CD14-positive monocyte (primary cell): ENCODE measurements at regions not wholly inside any gene's neighbourhood (a gene's known extent, or its start where the extent isn't known, plus 50 kb on each side); places are given as distances from the start of the nearest gene placed in this dataset.

Source experiments
- DNase-seq, 3 donors: peaks; one replicate each; pipeline ENCODE4 v3.0.0-alpha.2; 2011 to 2022
- H2AFZ ChIP-seq: 2 replicates; pipeline ENCODE4 v1.6.0; 2012; ENCODE audit warnings: mild to moderate bottlenecking, low read depth, low read length, inconsistent platforms; ENCODE audit not compliant: insufficient read depth, poor library complexity, severe bottlenecking
- H3K27ac ChIP-seq, 2 donors: 1 replicate in 1 of 2; 2 replicates in 1 of 2; pipeline ENCODE4 v1.5.1; 2012 to 2013; ENCODE audit warnings: low read length in 2 of 2, control low read depth in 1 of 2, inconsistent platforms in 1 of 2, low read depth in 1 of 2, mild to moderate bottlenecking in 1 of 2
- H3K27me3 ChIP-seq, 2 donors: one replicate each; pipeline versions ENCODE4 v1.6.0 to v1.6.1; 2011 to 2013; ENCODE audit warnings: low read length in 2 of 2; ENCODE audit not compliant: control insufficient read depth in 2 of 2, insufficient read depth in 2 of 2
- H3K36me3 ChIP-seq, 2 donors: replicated peaks in 1 of 2; 1 replicate in 1 of 2; 2 replicates in 1 of 2; pipeline versions ENCODE4 v1.5.1 to v1.6.1; 2012 to 2013; ENCODE audit warnings: low read length in 2 of 2, control low read depth in 1 of 2, inconsistent platforms in 1 of 2, mild to moderate bottlenecking in 1 of 2; ENCODE audit not compliant: insufficient read depth in 2 of 2, control insufficient read depth in 1 of 2
- H3K4me1 ChIP-seq, 2 donors: 1 replicate in 1 of 2; 2 replicates in 1 of 2; pipeline versions ENCODE4 v1.5.1 to v1.6.1; 2012 to 2013; ENCODE audit warnings: low read length in 2 of 2, control low read depth in 1 of 2, inconsistent platforms in 1 of 2, mild to moderate bottlenecking in 1 of 2, moderate library complexity in 1 of 2; ENCODE audit not compliant: insufficient read depth in 2 of 2, control insufficient read depth in 1 of 2
- H3K4me2 ChIP-seq: replicated peaks from 2 replicates; pipeline ENCODE3; 2012; ENCODE audit warnings: low read length, moderate library complexity, mild to moderate bottlenecking; ENCODE audit not compliant: poor library complexity, severe bottlenecking; ENCODE audit errors: extremely low read depth
- H3K4me3 ChIP-seq, 3 experiments: fragments of 200-600 bp in 1 of 3; sonication (generic) in 1 of 3; replicated peaks in 1 of 3; 1 replicate in 2 of 3; 2 replicates in 1 of 3; pipeline ENCODE4 v1.5.1; 2011 to 2013; ENCODE audit warnings: low read length in 3 of 3, mild to moderate bottlenecking in 3 of 3, control low read depth in 2 of 3, low read depth in 2 of 3, inconsistent platforms in 1 of 3, moderate library complexity in 1 of 3
- H3K79me2 ChIP-seq: 2 replicates; pipeline ENCODE4 v1.6.0; 2012; ENCODE audit warnings: mild to moderate bottlenecking, control low read depth, inconsistent platforms, low read length, moderate library complexity; ENCODE audit not compliant: insufficient read depth
- H3K9ac ChIP-seq: 2 replicates; pipeline ENCODE4 v1.6.0; 2017; ENCODE audit warnings: low read length, mild to moderate bottlenecking; ENCODE audit not compliant: insufficient read depth, poor library complexity, severe bottlenecking
- H3K9me3 ChIP-seq, 2 donors: replicated peaks in 1 of 2; 1 replicate in 1 of 2; 2 replicates in 1 of 2; pipeline versions ENCODE4 v1.5.1 to v1.6.1; 2012 to 2013; ENCODE audit warnings: low read length in 2 of 2, control low read depth in 1 of 2; ENCODE audit not compliant: control insufficient read depth in 1 of 2, insufficient read depth in 1 of 2
- H4K20me1 ChIP-seq: 2 replicates; pipeline ENCODE4 v1.6.0; 2012; ENCODE audit warnings: mild to moderate bottlenecking, low read length, control low read depth, moderate library complexity; ENCODE audit not compliant: insufficient read depth
- H3K27ac Mint-ChIP-seq, 7 donors: one replicate each; pipeline ENCODE4 v1.8.0; 2020; ENCODE audit warnings: mild to moderate bottlenecking in 7 of 7, mixed read lengths in 7 of 7, moderate library complexity in 6 of 7, inconsistent platforms in 2 of 7
- H3K27me3 Mint-ChIP-seq, 3 donors: one replicate each; pipeline ENCODE4 v1.8.0; 2021 to 2022; ENCODE audit warnings: low read depth in 3 of 3, mild to moderate bottlenecking in 3 of 3, mixed read lengths in 3 of 3, moderate library complexity in 3 of 3, inconsistent platforms in 1 of 3
- H3K36me3 Mint-ChIP-seq, 2 donors: one replicate each; pipeline ENCODE4 v1.8.0; 2020; ENCODE audit warnings: mixed read lengths in 2 of 2, inconsistent platforms in 1 of 2, mild to moderate bottlenecking in 1 of 2
- H3K4me1 Mint-ChIP-seq: one replicate; pipeline ENCODE4 v1.8.0; 2020; ENCODE audit warnings: mild to moderate bottlenecking, mixed read lengths
- H3K4me3 Mint-ChIP-seq, 2 donors: one replicate each; pipeline ENCODE4 v1.8.0; 2020; ENCODE audit warnings: mild to moderate bottlenecking in 2 of 2, mixed read lengths in 2 of 2, moderate library complexity in 1 of 2
- H3K9me3 Mint-ChIP-seq, 7 donors: one replicate each; pipeline ENCODE4 v1.8.0; 2020 to 2022; ENCODE audit warnings: mixed read lengths in 7 of 7, mild to moderate bottlenecking in 6 of 7, moderate library complexity in 6 of 7, inconsistent platforms in 2 of 7
- CTCF ChIP-seq: fragments of 200-600 bp; IDR thresholded peaks from one replicate; pipeline ENCODE4 v1.8.0; 2022; ENCODE audit warnings: antibody characterized with exemption, mild to moderate bottlenecking
- WGBS: methylation state at CpG from one replicate; pipeline ENCODE4 v1.1.5; 2013; ENCODE audit warnings: missing lambda C conversion rate; ENCODE audit not compliant: insufficient coverage; 5-methylcytosine and 5-hydroxymethylcytosine counted together
- intact Hi-C, 2 donors: fragments of 100-400 bp; cut with micrococcal nuclease; formaldehyde crosslinking; loops; one replicate each; pipeline versions ENCODE4 v1.15.0 to v1.15.1; 2023

DNA sequence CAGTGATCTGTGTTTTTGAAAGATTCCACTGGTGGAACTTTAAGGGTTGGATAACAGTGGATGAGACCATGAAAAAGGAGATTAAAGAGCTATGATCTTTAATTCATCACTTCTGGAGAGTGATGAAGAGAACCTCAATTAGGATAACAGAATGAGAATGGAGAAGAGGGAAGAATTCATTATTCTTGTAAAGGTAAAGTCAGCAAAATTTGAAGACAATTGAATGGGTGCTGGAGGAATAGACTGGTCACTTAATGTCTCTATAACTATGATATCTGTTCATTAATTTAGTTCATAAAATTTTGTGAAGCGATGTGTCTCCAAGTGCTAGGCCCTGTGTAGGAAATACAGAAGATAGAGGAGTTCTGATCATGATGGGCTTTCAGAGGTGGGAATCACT lies 1013.2 kb upstream of the FANCL start:
- H3K36me3 Mint-ChIP-seq, result no peaks in the 10 kb centered on the region
- no peak overlapping the region for H2AFZ ChIP-seq
- H3K79me2 ChIP-seq, result no peaks in the 10 kb centered on the region
- no peak overlapping the region for H3K4me3 ChIP-seq
- H3K27ac Mint-ChIP-seq, result no peak overlapping the region
- H3K36me3 ChIP-seq, result no peaks in the 10 kb centered on the region
- H3K4me1 ChIP-seq, result no peaks in the 10 kb centered on the region
- peaks cover 0 to 3% (median 0%) of the 10 kb centered on the region in 7 donors for H3K9me3 Mint-ChIP-seq
- H3K9ac ChIP-seq, result no peak overlapping the region
- no peaks in the 10 kb centered on the region for H3K27me3 ChIP-seq
- TF ChIP-seq CTCF, result no peak
- no peak for DNase-seq
- peaks cover 0 to 2% (median 0%) of the 10 kb centered on the region in 3 donors for H3K27me3 Mint-ChIP-seq
- WGBS, result 100% methylated on average over 1 of the region's 1 CpG
- H3K27ac ChIP-seq, result no peak overlapping the region
- intact Hi-C loops, result no loop called here
- no peak overlapping the region for H3K4me3 Mint-ChIP-seq
- H3K4me1 Mint-ChIP-seq, result no peaks in the 10 kb centered on the region
- H3K4me2 ChIP-seq, result no peak overlapping the region
- H4K20me1 ChIP-seq, result no peaks in the 10 kb centered on the region
- H3K9me3 ChIP-seq, result no peaks in the 10 kb centered on the region

- Mint-ChIP-seq H3K27ac (no peak overlapping the region), H3K27me3 (peaks cover 0 to 2% (median 0%) of the 10 kb centered on the region in 3 donors), H3K4me1 (no peaks in the 10 kb centered on the region), H3K36me3 (no peaks in the 10 kb centered on the region), H3K9me3 (peaks cover 0 to 6% (median 0%) of the 10 kb centered on the region in 7 donors), H3K4me3 (no peak overlapping the region)
- no peak for DNase-seq
- Histone ChIP-seq H2AFZ (no peak overlapping the region), H3K4me1 (no peaks in the 10 kb centered on the region), H3K36me3 (no peaks in the 10 kb centered on the region), H3K4me2 (no peak overlapping the region), H3K4me3 (no peak overlapping the region), H3K9me3 (no peaks in the 10 kb centered on the region), H4K20me1 (no peaks in the 10 kb centered on the region), H3K79me2 (no peaks in the 10 kb centered on the region), H3K9ac (no peak overlapping the region), H3K27ac (no peak overlapping the region), H3K27me3 (no peaks in the 10 kb centered on the region)
- TF ChIP-seq CTCF, result no peak
- no CpG with 5 or more reads among the region's 1 CpG for WGBS
- intact Hi-C loops, result no loop called here
These were observed 1009.2 kb upstream of the FANCL start for GRCh38 chr2:59250307-59250677.
